Hepatocyte (in vitro differentiated cells): ENCODE measurements at regions not wholly inside any gene's neighbourhood (a gene's known extent, or its start where the extent isn't known, plus 50 kb on each side); places are given as distances from the start of the nearest gene placed in this dataset.

Experiments
- CTCF ChIP-seq: fragments of 200-600 bp; sonication (generic); IDR thresholded peaks from 2 replicates; pipeline ENCODE4 v1.5.1; 2016; ENCODE audit warnings: antibody characterized with exemption, mild to moderate bottlenecking; ENCODE audit not compliant: poor library complexity
- EZH2 ChIP-seq: fragments of 200-600 bp; sonication (generic); IDR thresholded peaks from 2 replicates; pipeline ENCODE4 v1.6.1; 2016; ENCODE audit warnings: antibody characterized with exemption, mild to moderate bottlenecking, borderline replicate concordance
- EZH2phosphoT487 ChIP-seq: fragments of 200-600 bp; sonication (generic); IDR thresholded peaks from one replicate; pipeline ENCODE4 v1.6.1; 2018; ENCODE audit warnings: antibody characterized with exemption, mild to moderate bottlenecking, low read depth, moderate library complexity; ENCODE audit not compliant: unreplicated experiment, severe bottlenecking

- TF ChIP-seq CTCF = no peak
- no peak for TF ChIP-seq EZH2
- TF ChIP-seq EZH2phosphoT487 = no peak
Observed at GRCh38 chr5:82348784-82349425, 70.8 kb upstream of the RPS23 start.
